Motor neuron (in vitro differentiated cells): ENCODE measurements at regions not wholly inside any gene's neighbourhood (a gene's known extent, or its start where the extent isn't known, plus 50 kb on each side); places are given as distances from the start of the nearest gene placed in this dataset.
A peak's percentile ranks its signal among the peaks of the same experiment; 100 is the strongest.

Experiments used
- ATAC-seq, 8 experiments: fragments of 200-7000 bp; cut with Tn5 transposase; replicated peaks in 6 of 8; 2 replicates each; pipeline ENCODE4 v1.8.0; 2021; ENCODE audit warnings: mild to moderate bottlenecking in 8 of 8, moderate library complexity in 8 of 8
- H3K27ac ChIP-seq, 2 donors: fragments of 250-450 bp; sonication (Bioruptor Pico); 2 replicates each; pipeline ENCODE4 v1.9.0; 2021; ENCODE audit warnings: antibody characterized with exemption in 2 of 2, mild to moderate bottlenecking in 2 of 2, moderate library complexity in 1 of 2
- H3K4me1 ChIP-seq, 2 donors: fragments of 250-450 bp; sonication (Bioruptor Pico); replicated peaks in 1 of 2; 2 replicates each; pipeline ENCODE4 v1.6.1; 2021; ENCODE audit warnings: antibody characterized with exemption in 2 of 2, mild to moderate bottlenecking in 2 of 2, moderate library complexity in 1 of 2
- H3K4me3 ChIP-seq, 5 donors: fragments of 250-450 bp; sonication (Bioruptor Pico); 2 replicates each; pipeline ENCODE4 v1.9.0; 2021; ENCODE audit warnings: antibody characterized with exemption in 5 of 5, mild to moderate bottlenecking in 5 of 5, moderate library complexity in 4 of 5
- WGBS, 10 experiments: fragments of 450-650 bp; shearing (Covaris generic); methylation state at CpG; one replicate each; pipeline ENCODE4 v1.0.0; 2022; 5-methylcytosine and 5-hydroxymethylcytosine counted together
- in situ Hi-C, 9 experiments: fragments of 400-800 bp; cut with MboI; loops; one replicate each; pipeline ENCODE4 v1.15.0; 2021; ENCODE audit warnings: low sequenced_read_pairs in 9 of 9, low pct_unique_long_range_greater_than_20kb in 2 of 9; ENCODE audit not compliant: unreplicated experiment in 9 of 9

DNA sequence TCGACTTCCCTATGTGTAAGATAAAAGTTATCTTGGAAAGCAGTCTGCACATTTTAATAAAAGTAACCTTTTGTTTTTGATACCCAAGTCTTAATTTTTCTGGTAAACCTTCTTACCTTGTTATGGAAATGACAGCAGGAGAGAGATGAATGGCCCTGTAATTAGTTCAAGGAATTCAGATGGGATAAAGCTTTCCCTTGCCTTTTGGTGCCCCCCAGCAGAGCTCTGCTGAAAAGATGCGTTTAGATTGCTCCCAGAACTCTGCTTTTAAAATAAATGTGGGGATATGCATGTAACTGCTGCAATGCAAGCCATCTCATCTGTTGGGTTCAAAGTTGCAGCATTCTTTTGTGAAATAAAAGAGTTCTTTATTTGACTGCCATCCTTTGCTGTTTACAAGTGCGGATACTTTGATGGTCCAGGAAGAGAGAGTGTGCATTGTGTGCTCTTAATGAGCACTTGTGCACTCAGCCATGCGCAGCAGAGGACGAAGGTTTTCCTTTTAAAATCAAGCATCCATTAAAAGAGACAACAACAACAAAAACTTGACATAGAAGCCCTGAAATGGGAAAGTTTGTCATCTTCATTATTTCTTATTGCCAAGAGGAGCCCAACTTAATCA lies 176.7 kb upstream of the ST6GAL2 start:
- Histone ChIP-seq H3K4me3 (no peak overlapping the region), H3K27ac (no peak overlapping the region), H3K4me1 (peaks cover 10 to 32% of the 10 kb centered on the region in 2 donors)
- in situ Hi-C loops, result no loop called here
- WGBS, 10 experiments, result 0 to 100% (median 9%) methylated on average over 2 to 5 of the region's 5 CpGs
- peak in 5 of 8 experiments; percentile 43 to 74 (median 65) for ATAC-seq

DNA sequence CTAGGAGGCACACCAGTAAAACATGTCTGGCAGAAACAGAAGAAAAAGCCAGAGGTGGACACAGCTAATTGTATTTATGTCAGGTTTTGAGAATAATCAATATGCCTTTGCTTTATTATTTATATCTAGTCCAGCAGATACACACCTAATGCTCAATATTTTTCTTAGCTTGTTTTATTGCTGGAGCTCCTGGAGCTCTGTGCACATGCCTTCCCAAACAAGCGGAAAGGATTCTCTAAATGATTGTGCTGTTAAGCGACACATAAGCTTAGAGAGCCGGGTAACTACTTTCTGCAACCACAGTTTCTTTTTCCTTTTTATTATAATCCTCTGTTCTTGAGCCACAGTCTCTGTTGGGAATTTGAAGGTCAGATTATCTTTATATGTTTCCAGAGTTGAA lies 177.3 kb upstream of the ST6GAL2 start:
- ATAC-seq, result peak in 5 of 8 experiments; percentile 37 to 78 (median 43)
- Histone ChIP-seq H3K4me3 (no peak overlapping the region), H3K27ac (no peak overlapping the region), H3K4me1 (peaks cover 15 to 37% of the 10 kb centered on the region in 2 donors)
- in situ Hi-C loops, result no loop called here
- 18 to 87% (median 56%) methylated on average over 1 to 3 of the region's 3 CpGs; no CpG with 5 or more reads in 3 of the 10 experiments for WGBS, 10 experiments

DNA sequence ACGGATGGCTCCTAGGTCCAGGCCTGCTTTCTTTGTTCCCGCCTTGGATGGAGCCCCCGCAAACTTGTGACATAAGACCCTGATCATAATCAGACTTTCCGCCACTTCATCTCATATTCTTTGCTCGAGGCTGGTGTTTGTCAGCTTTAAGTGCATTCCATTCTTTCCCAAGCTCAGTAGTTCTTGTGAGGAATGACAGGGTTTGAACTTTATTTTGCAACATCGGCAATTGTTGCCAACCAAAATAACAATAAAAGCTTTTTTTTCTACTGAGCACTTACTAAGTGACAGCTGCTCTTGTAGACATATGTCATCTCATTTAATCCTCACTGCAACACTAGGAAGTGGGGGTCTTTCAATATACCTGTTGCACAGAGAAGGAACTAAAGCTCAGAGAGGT lies 178.8 kb upstream of the ST6GAL2 start:
- 20 to 100% (median 83%) methylated on average over 1 to 6 of the region's 6 CpGs for WGBS, 10 experiments
- Histone ChIP-seq H3K4me1 (peaks cover 20 to 48% of the 10 kb centered on the region in 2 donors), H3K27ac (no peak overlapping the region), H3K4me3 (no peak overlapping the region)
- in situ Hi-C loops, result no loop called here
- no peak for ATAC-seq

DNA sequence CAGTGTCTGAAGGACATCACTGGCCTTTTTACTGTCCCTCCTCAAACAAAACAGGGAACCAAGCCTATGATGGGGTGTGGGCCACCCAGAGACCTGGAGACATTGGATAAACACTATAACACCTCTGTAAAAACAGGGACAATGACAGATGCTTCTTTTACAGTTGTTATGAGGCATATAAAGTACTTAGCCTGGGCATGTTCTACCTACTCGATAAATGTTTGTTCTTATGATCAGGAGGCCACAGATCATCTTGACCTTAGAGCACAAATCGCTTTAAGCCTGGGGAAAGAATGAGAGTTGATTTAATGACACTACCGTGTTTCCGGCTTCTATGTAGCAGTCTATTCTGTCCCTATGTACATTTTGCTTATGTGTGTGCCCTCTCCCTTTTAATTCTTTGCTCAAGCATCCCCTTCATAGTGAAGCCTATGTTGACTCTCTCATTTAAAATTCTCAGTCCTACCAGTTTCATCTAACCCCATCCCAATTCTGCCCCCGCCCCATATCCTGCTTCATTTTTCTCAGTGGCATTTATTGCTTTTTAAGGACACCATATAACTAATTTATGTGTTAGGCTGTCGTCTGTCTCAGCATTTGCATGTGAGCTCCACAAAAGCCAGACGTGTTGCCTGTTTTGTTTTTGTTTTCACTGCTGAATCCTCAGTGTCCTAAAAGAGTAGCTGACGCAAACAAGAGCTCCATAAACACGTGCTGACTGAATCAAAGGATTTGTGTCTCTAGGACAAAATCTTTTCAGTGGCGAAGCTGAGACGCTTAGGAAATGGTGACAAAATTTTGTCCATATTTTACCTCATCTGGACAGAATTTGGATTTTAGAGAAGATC lies 182.3 kb upstream of the ST6GAL2 start:
- no peak overlapping the region for H3K4me3 ChIP-seq
- 9 to 62% (median 38%) methylated on average over 2 to 9 of the region's 11 CpGs for WGBS, 10 experiments
- H3K27ac ChIP-seq, result no peak overlapping the region
- ATAC-seq, result peak in 5 of 8 experiments; percentile 70 to 87 (median 76)
- peaks cover 12 to 43% of the 10 kb centered on the region in 2 donors for H3K4me1 ChIP-seq
- in situ Hi-C loops, result no loop called here

DNA sequence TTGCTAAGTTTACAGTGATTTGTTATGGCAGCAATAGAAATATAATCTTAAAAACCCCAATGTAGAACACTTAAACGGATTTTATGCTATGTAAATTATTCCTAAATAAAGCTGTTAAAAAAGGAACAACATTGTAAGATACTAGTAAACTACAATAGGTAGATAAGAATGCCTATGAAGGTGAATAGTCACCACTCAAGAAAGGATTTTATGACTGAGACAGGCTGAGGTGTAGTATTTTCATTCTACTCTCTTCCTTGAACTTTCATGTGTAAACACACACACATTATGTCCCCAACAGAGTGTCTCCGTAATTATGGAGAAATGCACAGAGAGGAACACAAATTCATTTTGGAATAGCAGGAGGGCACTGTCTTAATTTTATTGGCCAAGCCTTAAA lies 183.9 kb upstream of the ST6GAL2 start:
- Histone ChIP-seq H3K27ac (no peak overlapping the region), H3K4me3 (no peak overlapping the region), H3K4me1 (peaks cover 10 to 36% of the 10 kb centered on the region in 2 donors)
- in situ Hi-C loops, result no loop called here
- WGBS, 10 experiments, result 0 to 100% (median 71%) methylated on average over 1 to 2 of the region's 2 CpGs; no CpG with 5 or more reads in 1 of the 10 experiments
- no peak for ATAC-seq

DNA sequence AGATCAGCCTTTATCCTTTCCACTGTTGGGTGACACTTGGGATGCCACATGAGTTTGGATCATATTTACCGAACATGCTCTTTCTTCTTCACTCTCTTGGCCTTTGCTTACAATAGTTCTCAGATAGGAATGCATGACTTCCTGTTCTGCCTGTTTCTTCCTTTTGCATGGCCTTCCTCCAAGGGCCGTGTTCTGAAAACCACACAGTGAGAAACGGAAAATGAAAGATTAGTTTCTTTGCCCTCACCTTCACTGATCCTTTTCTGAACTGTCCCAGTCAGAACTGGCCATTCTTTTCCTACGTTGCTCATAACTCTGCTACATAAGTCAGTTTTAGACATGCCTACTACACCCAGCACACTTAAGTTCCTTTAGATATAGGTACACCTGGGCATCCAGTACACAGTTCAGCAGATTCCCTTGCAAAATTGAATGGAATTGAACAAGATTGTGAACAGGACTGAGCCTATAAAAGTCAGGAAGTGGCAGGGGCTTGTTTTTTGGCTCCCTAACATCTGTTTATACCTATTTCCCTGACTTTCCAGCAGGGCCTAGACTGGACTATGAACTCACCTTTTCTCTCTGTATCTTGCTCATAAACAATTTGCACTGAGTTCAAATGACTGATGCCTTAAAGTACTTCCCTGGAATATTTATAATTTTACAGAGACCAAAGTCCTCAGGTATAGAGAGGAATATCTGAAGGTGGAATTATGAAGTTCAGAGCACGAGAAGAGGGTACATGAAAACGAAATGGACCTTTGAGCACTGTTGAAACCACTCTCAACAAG lies 186.4 kb upstream of the ST6GAL2 start:
- in situ Hi-C loops, result no loop called here
- 17 to 96% (median 84%) methylated on average over 3 to 6 of the region's 6 CpGs for WGBS, 10 experiments
- H3K4me3 ChIP-seq, result no peak overlapping the region

DNA sequence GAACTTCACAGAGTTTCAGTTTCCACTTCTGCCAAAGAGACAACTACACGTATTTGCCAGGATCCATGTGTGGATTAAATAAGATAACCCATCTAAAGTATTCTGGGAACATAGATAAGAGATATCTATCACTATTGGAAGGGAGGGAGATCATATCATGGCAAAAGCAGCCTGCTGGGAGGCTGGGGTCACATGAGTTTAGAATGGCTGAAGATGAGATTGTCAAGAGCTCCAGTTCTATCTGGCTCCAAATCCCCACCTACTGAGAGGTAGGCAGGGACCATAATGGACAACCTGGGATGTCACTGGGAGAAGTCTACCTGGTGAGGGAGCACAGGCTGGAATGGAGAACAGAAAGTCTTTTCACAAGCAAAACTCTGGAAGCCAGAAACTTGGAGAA lies 192.6 kb upstream of the ST6GAL2 start:
- H3K27ac ChIP-seq, result no peak overlapping the region
- in situ Hi-C loops, result no loop called here
- no peaks in the 10 kb centered on the region for H3K4me1 ChIP-seq
- WGBS, 10 experiments, result 14 to 100% (median 67%) methylated on average over 1 of the region's 1 CpG; no CpG with 5 or more reads in 5 of the 10 experiments
- no peak overlapping the region for H3K4me3 ChIP-seq
- ATAC-seq, result no peak

More for the DNA sequence above, 186.4 kb upstream of the ST6GAL2 start:
- Histone ChIP-seq H3K4me1 (peaks cover 10 to 27% of the 10 kb centered on the region in 2 donors), H3K27ac (no peak overlapping the region)
- no peak for ATAC-seq

DNA sequence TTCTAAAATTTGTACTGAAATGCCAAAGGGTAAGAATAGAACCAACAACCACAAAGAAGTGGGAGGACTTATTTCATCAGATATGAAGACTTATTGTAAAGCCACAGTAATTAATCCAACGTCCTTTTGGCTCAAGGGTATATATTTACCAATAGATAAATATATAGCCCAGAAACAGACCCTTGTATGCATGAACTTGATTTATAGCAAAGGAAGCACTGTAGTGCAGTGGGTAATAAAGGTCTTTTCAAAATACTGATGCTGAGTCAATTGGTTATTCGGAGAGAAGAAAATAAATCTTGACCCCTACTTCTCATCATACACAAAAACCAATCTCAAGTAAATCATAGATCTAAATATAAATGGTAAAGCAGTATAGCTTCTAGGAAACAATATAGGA lies 200.5 kb upstream of the ST6GAL2 start:
- 0 to 82% (median 45%) methylated on average over 1 to 2 of the region's 2 CpGs; no CpG with 5 or more reads in 2 of the 10 experiments for WGBS, 10 experiments
- H3K27ac ChIP-seq, result no peak overlapping the region
- in situ Hi-C loops, result no loop called here
- peaks cover 0 to 4% of the 10 kb centered on the region in 2 donors for H3K4me1 ChIP-seq
- ATAC-seq, result peak in 3 of 8 experiments; percentile 70 to 85 (median 72)
- H3K4me3 ChIP-seq, result no peak overlapping the region

DNA sequence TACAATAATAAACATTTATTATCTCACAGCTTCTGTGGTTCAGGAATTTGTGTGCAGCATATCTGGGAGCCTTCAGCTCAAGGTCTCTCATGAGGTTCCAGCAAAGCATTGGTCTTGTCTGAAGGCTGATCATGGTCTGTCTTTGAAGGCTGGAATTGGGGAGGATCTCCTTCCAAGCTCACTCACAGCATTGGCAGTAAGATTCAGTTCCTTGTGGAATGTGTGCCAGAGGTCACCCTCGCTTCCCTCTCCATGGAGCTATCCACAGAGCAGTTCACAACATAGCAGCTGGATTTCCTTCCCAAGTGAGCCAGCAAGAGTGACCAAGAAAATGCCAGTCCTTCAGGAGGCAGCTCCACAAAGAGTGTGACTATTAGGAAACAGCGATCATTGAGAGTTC lies 202.2 kb upstream of the ST6GAL2 start:
- no peak for ATAC-seq
- H3K27ac ChIP-seq, result no peak overlapping the region
- H3K4me3 ChIP-seq, result no peak overlapping the region
- in situ Hi-C loops, result no loop called here
- WGBS, 10 experiments, result 0 to 86% (median 54%) methylated on average over 1 to 2 of the region's 2 CpGs; no CpG with 5 or more reads in 4 of the 10 experiments
- H3K4me1 ChIP-seq, result peaks cover 0 to 4% of the 10 kb centered on the region in 2 donors

DNA sequence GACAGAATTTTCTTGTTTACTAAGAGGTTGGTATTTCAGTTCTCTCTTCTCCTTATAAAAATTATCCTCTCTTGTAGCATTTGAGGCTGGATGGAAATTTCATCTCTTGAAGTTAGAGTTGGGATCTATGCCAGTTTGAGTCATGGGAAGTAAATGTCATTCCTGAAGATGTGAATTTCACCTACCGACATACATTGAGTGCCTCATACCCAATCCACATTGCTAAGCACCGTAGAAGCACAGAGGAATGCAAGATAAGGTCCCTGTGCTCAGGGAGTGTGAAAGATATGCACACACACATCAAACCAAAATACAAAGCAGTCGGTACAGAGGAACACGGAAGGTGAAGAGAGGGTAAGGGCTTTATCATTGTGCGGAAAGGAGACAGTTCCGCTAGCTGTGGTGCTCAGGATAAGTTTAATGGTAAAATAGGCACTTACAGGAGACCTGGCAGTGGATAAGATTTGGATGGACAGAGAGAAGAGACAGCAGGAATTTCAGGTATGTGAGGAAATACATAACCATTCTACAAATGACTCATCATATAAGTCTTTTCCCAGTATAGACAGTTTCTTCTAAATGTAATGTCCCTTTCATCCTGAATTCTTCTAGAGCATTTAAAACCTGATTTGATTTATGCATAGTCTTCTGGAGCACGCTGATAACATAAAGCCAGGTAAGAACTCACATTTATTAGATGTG lies 205.3 kb upstream of the ST6GAL2 start:
- in situ Hi-C loops, result no loop called here
- no peak overlapping the region for H3K27ac ChIP-seq
- H3K4me1 ChIP-seq, result peaks cover 0 to 2% of the 10 kb centered on the region in 2 donors
- no peak overlapping the region for H3K4me3 ChIP-seq
- WGBS, 10 experiments, result 0 to 100% (median 79%) methylated on average over 1 to 7 of the region's 7 CpGs
- no peak for ATAC-seq

DNA sequence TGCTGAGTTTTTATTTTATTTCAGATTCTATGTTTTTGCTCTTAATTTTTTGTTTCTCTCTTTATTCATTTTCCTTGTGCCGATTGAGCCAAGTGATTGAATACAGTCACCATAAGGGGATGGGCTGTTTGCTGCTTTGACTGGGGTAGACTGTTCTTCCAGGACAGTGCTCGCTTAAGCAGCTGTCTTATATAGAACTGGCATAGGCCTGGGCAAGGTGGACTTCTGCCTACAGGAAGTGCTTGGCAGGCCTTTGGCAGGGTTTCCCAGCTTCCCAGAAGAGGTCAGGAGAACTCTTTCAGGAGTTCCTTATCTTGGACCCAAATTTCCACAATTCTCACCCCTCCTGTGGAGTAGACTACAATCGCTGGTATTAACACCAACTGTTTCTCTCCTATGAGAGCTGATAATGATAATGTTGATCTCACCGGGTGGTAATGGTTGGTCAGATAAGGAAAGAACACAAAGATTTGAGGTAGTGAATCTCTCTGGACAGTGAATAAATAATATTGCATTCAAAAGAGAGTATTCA lies 207.5 kb upstream of the ST6GAL2 start:
- in situ Hi-C loops, result no loop called here
- H3K4me3 ChIP-seq, result no peak overlapping the region
- no peaks in the 10 kb centered on the region for H3K4me1 ChIP-seq
- no peak for ATAC-seq
- WGBS, 10 experiments, result 35 to 100% (median 87%) methylated on average over 2 to 4 of the region's 4 CpGs; no CpG with 5 or more reads in 1 of the 10 experiments
- H3K27ac ChIP-seq, result no peak overlapping the region

DNA sequence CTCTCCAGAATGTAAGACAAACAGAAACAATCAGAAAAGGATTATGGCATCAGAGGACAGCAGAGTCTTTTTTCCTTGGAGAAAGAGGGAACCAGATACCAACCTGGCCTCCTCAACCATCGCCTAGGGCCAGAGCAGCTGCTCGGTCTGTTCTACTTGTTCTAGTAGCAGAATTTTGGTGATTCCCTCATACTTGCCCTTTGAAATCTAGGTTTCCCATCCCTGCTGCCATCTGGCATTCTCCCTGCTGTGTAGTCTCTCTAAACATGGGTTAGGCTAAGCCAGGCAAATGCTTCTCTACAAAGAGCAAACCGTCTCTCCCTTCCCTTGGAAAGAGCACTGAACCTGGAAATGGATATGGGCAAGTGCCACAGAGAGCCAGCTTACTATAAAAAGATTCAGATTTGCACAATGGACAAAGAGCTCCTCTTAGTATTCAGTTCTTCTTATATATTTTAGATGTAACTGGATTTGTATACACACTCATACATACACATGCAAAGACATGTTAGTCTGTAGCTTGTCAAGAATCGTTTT lies 208.6 kb upstream of the ST6GAL2 start:
- 0 to 100% (median 92%) methylated on average over 1 to 4 of the region's 4 CpGs for WGBS, 10 experiments

More for the DNA sequence above, 208.6 kb upstream of the ST6GAL2 start:
- Histone ChIP-seq H3K27ac (no peak overlapping the region), H3K4me3 (no peak overlapping the region), H3K4me1 (no peaks in the 10 kb centered on the region)
- in situ Hi-C loops, result no loop called here
- no peak for ATAC-seq
